GM19395 (cell line): ENCODE measurements at regions not wholly inside any gene's neighbourhood (a gene's known extent, or its start where the extent isn't known, plus 50 kb on each side); places are given as distances from the start of the nearest gene placed in this dataset.
"Not testable (repeated sequence)": the region's sequence is repeated elsewhere in the genome, so short reads cannot be mapped to it uniquely, and the experiment has no call there.

Source experiments
- ATAC-seq: cut with Tn5 transposase; IDR thresholded peaks from one replicate; pipeline ENCODE4 v1.9.1; 2021; ENCODE audit warnings: mild to moderate bottlenecking, moderate library complexity; ENCODE audit not compliant: unreplicated experiment

DNA sequence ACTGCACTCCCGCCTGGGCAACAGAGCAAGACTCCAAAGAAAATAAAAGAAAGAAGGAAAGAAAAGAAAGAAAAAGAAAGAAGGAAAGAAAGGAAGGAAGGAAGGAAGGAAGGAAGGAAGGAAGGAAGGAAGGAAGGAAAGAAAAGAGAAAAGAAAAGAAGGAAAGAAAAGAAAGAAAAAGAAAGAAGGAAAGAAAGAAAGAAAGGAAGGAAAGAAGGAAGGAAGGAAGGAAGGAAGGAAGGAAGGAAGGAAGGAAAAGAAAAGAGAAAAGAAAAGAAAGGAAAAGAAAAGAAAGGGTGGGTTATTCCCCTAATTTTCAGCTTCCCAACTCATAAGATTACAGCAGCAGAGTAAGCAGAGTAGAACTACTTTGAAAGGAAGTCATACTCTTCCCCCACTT, 64.4 kb downstream of the TMEM200C start:
- not testable (repeated sequence) for ATAC-seq

DNA sequence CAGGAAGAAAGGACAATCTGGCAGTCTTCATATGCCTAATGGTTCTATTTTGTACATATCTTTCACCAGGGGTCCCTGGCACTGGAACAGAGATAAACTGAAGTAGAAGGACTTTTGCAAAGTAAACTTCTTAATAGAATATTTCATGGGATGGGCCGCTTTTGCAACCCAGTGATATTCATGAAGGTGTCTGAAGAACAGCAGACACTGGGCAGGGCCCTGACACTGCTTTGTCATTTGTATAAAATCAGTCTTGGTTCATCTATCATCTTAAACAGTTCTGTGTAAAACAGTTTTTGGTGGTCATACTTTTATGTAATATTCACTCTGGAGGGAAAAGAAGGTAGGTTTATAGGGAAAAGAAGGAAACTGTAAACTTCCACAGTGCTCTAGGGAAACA, 66.4 kb downstream of the TMEM200C start:
- ATAC-seq = no peak

DNA sequence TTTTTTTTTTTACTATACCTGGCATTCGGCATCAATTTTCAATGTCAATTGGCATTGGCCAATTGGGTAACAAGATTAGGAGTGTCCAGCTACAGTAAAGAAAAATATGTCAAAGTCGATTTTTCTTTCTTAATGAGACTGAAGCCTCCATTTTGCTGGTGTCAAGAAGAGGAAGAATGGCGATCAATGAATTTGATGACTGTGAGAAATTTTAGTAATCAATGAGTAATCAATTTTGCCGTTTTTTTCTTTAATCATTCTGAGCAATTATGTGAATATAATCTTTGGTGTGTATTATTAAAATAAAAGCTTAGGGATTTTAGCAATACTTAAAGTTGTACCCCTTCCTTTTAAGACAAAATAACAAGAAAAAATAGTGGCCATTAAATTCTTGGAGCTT, 69.7 kb downstream of the TMEM200C start:
- ATAC-seq = no peak

DNA sequence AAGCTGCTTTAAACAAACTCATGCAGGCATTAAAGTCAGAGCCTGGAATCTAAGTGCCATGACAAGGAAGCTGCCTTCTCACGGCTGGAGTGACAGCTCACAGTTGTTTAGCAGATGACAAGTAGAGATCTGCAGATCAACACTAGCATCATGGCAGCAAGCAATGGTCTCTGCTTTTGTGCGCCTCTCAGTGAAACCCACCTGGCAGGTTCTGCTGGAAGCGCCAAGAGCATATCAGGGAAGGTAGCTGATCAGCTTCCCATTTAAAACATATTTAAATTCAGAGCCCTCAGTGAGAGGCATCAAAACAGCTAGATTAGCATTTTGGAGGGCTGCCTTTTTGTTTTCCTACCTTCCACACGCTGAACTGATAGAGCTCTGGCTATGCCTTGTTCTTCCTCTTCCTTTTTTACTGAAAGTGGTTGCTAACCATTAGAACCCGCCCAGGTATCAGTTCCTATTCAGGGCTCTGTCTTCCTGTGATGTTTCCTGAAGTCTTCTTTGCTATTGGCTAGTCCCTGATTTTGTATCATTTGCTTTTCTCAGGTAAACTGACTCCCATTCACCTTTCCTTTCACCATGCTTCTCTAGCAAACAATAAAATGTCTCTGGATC, 70.8 kb downstream of the TMEM200C start:
- no peak for ATAC-seq

DNA sequence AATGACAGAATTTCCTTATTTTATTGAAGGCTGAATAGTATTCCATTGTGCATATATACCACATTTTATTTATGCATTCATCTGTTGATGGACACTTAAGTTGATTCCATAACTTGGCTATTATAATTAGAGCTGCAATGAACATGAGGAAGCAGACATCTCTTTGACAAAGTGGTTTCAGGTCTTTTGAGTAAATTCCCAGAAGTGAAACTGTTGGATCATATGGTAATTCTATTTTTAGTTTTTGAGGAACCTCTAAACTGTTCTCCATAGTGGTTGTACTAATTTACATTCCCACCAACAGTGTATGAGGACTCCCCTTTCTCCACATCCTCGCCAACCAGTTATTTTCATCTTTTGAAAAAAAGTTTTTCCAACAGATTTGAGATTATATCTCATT, 77.5 kb downstream of the TMEM200C start:
- ATAC-seq = no peak

DNA sequence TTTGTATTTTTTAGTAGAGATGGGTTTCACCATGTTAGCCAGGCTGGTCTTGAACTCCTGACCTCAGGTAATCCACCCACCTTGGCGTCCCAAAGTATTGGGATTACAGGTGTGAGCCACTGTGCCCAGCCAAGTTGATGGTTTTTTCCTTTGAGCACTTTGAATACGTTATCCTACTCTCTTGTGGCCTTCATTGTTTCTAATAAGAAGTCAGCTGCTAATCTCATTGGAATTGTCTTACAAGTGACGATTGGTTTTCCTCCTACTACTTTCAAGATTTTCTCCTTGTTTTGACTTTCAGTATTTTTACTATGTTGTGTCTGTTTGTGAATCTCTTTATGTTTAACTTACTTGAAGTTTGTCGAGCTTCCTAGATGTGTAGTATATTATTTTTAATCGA, 88.5 kb downstream of the TMEM200C start:
- no peak for ATAC-seq

DNA sequence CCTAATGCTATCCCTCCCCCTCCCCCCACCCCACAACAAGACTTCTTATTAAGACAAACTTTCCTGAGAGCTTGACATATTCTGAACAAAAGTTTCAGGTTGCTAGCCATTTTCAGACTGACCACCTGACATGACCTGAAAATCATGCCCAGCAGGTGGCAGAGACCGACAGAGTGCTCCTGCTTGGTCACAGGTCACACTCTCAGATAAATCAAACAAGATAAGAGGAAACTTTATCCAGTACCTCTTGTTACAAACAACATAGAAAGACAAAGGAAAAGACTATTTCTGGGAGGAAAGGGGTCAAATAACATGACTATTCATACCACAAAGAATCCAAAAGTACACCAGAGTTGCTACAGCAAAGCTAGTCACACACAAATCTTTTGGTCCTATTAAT, 107.4 kb downstream of the TMEM200C start:
- ATAC-seq = no peak

DNA sequence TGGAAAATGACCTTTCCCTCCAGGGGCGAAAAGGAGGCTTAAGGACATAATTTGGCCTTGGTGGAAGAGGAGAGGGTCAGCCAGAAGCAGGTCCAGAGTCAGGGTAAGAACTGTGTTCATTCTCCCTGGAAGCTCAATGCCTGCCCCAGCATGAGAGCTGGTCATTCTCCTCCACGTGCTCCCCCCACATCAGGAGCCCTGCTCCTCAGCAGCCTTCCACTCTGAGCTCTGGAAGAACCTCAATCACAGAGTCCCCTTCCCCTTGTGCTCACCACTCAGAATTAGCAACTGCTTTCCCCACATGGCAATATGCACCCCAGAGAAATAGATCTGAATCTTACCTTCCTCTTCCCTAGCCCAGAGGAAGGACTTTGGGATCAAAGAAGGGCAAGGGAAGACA, 115.4 kb downstream of the TMEM200C start:
- no peak for ATAC-seq

DNA sequence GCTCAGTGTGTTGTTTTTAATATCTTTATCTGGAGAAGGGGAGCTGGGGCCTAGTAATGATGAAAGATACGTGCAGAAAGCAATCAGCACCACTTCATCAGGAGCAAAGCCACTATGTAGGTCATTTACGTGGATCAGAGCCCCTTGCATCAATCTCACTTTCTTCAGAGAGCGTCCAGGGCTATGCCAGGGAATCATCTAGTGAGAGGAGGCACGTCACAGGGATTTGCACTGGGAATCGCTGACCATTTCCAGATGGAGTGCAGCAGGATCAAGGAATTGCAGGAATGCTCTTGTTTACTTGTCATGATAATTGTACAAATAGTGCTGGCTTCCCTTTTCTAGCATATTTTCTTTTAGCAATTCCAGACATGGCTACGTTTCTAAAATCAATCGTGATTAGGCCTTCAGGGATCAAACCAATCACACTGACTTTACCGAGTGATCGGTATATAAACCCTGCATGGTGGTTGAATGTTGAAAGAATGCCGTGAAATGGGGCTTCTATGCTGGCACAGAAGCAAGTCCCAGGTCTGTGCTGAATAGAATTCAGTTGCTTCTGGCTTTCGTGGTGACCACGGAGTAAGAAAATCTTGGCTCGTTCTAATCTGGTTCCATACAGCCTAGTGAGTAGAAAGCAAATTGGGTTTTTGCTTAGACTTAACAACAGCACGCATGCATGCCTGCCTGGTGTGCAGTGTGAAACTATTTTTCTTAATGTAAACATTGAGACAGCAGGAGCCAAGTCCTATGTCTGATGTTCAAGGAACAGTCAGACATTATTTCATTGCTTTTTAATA, 122.8 kb downstream of the TMEM200C start:
- ATAC-seq = no peak

DNA sequence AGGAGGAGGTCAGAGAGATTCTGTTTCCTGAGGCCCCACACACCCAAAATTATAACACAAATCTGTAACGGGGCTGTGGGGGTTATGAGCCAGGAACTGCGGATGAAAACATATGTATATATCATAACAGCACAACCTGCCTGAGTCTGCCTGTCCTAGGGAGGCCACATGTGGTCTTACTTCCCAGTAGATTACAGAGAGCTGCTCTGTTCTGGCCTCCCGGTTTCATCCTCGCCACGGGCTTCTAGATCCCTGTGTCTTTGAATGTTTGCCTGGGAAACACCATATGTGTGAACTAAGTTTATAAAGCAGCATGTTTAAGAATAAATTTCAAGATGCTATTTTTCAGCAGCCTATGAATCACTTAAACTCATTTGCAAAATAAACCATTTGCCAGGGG, 124.0 kb downstream of the TMEM200C start:
- ATAC-seq = no peak

DNA sequence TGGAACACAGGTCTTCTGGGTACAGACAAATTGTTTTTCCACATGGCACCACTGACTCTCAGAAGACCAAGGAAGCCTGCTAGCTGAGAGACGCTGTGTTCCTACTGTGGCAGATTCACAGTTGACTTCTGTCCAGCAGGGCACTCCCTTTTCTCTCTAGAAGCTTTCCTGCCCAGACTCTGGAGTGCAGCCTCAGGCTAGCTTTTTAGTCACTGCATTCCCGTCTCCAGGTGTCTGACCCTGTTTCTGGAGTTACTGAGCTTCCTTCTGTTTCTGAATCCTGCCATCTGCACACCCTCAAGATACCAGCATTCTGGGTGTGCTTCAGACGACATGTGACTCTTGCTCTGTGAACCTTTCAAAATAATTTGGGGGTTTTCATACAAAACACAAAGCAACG, 125.1 kb downstream of the TMEM200C start:
- no peak for ATAC-seq

DNA sequence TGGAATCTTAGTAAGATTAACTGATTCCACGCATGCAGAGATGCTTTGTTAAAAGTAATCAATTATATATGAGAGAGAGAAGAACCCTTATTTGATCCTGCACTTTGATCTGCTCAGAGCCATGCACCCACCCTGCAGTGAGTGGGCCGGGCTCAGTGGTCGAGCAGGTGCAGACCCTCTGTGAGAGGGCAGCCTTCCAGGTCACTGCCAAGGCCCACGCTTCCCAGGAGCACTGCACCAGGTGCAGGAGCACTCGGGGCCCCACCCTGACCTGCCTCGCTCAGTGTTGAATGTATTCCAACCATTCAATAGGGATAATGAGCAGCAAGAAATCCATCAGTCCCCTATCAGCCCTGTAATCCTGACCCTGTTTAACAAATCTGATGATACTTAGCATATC, 126.9 kb downstream of the TMEM200C start:
- no peak for ATAC-seq

DNA sequence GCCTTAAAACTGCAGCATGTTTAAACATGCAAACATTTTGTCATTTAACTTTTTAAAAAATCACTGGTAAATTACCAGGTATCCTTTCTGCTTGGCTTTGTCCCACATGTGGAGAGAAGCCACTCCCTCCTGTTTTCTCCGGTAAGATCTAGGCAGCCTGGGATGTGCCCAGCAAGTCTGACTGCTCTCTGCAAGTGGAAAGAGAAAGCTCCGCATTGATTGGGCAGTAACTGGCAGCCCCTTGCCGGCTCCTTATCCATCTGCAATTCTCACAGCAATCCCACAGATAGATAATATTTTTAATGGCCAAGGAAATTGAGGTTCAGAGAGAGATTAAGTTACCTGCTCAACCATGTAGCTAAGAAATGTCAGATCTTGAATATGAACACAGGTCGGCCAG, 136.1 kb downstream of the TMEM200C start:
- no peak for ATAC-seq

DNA sequence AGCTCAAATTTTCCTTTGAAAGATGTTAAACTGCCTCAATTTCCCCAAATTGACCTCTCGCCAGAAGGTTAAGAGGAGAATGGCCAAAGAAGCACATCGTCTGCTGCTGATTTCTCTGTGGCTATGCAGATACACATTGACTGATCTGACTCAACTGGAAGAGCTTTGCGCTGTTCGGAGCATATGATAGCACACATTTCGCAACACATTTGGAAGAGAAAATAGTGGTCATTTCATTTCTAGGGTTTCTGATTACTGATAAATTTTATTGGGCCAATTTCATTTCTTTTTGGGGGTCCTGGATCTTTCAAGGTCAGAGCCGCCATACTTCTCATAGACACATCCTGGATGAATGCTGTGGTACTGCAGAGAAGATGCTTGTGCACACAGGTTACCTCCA, 138.5 kb downstream of the TMEM200C start:
- no peak for ATAC-seq

DNA sequence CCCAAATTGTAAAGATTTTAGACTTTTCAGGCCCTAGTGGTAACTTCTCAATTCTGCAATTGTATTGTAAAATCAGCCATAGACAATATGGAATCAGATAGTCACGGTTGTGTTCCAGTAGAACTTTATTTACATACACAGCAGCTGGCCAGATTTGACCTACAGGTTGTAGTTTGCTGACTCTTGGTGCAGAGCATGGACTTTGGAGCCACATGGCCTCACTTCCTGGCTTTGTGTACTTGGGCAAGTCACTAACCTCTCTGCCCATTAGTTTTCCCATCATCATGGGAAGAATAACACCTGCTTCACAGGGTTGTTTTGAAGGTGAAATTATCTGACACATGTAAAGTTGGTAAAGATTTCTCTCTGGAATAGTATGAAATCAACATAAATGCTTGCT, 147.6 kb downstream of the TMEM200C start:
- no peak for ATAC-seq

DNA sequence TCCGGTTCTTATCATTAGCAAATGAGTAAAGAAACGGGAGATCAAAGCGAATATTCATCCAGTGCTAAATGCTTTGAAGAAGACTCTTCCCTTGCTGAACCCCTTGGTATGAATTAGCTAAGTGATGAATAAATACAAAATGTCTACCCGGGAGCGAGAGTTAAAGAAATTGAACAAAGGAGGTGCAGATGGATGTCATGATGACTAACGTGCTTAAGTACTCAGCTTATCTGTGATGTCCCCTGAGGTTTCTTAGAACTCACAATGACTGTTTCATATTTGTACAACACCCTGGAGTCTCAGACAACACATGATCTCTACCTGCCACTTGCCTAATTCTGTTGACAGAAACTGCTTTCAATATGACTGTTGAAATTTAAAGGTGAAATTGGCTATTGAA, 148.5 kb downstream of the TMEM200C start:
- no peak for ATAC-seq

DNA sequence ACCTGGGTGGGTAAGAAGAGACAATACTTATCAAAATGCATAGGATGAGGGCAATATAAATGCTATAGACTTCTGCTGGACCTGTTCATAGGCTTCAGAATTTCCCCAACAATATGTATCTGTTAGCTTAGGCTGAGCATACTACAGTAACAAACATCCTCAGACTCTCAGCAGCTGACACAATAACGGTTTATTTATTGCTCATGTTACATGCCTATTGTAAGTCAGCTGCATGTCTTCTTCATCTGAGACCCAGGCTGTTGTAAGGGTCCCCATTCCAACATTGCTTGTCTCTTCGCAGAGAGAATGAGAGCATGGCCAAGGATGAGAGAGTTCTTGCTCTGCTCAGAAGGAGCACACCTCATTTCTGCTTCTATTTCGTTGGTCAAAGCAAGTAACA, 150.7 kb downstream of the TMEM200C start:
- ATAC-seq = no peak

DNA sequence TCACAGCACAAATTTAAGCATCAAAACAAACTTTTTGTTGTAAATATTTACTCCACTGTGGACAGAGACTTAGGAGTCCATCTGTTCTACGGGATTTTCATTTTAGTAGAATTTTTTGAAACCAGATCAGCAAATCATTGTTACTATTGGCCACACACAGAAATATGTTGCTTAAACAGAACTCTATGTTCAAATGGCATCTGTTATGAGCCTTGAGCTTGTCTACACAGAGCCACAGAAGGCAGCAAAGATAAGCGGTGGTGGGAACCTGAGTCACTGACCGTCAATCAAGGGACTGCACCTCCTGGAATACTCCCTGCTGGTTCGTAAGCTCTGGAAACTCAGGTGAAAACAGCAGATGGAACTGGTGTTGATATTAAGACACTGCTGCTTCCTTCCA, 156.8 kb downstream of the TMEM200C start:
- no peak for ATAC-seq

DNA sequence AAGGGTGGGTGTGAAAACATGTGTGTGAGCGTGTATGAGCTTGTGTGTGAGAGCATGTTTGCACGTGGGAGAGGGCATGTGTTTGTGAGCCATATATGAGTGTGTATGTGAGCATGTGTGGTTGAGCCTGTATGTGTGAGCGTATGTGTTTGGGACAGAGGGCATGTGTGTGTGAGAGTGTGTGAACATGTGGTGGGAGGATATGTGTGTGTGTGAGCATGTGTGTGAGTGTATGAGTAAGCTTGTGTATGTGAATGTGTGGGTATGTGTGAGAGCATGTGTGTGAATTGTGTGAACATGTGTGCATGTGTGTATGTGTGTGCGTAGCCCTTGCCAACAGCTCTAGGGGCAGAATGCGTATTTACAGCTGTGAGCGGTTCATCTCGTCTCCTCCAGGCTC, 163.0 kb downstream of the TMEM200C start:
- no peak for ATAC-seq

DNA sequence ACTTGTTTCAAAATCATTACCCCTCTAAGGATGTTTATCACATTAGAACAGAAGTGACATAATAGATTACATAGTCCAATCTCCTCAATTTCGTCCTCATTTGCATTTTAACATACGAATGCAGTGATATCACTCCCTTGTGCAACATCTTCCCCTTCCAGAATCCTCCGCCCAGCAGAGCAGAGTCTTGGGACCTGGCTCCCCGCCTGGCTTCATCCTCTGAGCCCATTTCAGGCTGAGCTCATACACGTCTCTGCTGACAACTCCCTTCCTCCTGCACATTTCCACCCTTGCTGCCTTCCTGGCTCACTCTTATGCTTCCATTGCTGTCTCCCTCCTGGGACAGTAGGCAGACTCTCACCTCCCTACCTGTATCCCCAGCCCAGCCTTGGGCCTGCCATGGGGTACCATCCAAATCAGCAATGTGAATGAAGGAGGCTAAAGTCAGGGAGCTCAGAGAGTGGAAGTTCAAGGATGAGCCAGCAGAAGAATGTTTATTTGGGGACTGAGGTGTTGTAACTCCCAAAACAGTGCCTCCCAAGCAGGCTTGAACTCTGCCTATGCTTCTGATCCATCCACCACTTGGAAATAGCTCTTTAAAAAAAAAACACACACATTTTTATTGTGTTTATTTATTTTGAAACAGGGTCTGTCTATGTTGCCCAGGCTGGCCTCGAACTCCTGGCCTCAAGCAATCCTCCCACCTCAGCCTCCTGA, 165.2 kb downstream of the TMEM200C start:
- no peak for ATAC-seq

DNA sequence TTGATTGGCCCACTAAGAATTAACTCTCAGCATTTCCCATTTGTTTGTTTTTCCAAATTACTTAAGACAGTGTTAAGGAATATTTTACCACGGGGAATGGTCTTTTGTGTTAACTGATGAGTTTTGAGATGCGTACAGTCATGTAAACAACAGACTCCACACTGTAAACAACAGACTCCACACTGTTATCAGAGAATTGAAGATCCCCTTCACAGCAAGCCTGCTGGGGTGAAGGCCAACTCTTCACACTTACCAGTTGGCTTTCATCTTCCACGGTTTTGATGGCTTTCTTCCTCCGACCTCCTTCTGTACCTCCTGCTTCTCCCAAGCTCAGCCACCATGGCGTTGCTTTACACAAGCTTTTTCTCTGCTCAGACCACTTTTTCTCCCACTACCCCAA, 166.8 kb downstream of the TMEM200C start:
- ATAC-seq = no peak

DNA sequence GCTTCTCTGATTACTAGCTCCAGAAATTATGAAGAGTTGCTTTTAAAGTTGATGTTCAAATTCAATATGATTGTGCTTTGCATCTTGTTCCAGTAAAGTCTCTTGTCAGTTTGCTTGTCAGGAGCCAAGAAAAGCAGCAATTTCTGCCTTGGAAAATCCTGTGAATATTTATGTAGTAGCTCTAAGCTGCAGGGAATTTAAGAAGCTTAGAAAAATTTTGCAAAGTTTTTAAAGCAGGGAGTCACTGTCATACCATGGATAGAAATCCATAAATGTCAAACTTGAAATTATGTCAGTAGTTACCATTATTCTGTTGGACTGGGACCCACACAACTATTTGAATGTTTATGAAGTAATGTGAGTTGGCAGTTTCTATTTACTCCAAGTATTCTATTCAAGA, 169.3 kb downstream of the TMEM200C start:
- ATAC-seq = no peak
